Stimulated activated CD4-positive, alpha-beta T cell treated with anti-CD3 and anti-CD28 coated beads, Interleukin-2, amount 100 ng/mL, for 48 hours (primary cell): ENCODE measurements at regions not wholly inside any gene's neighbourhood (a gene's known extent, or its start where the extent isn't known, plus 50 kb on each side); places are given as distances from the start of the nearest gene placed in this dataset.

ENCODE experiments used
- DNase-seq, 2 donors: peaks; one replicate each; pipeline ENCODE4 v3.0.0-alpha.2; 2020

GRCh38 chr14:48974994-48975393, 611.2 kb downstream of the RPS29 start:
- DNase-seq, result no peak

GRCh38 chr14:48973151-48973550, 613.0 kb downstream of the RPS29 start:
- DNase-seq, result no peak

GRCh38 chr14:48970943-48971342, 615.2 kb downstream of the RPS29 start:
- no peak for DNase-seq

GRCh38 chr14:48967419-48967818, 618.8 kb downstream of the RPS29 start:
- no peak for DNase-seq

- DNase-seq, result no peak
Observed at GRCh38 chr14:48963231-48963790, 622.9 kb downstream of the RPS29 start.

GRCh38 chr14:48957486-48957885, 628.7 kb downstream of the RPS29 start:
- DNase-seq, result no peak

GRCh38 chr14:48955857-48956256, 630.3 kb downstream of the RPS29 start:
- no peak for DNase-seq

- DNase-seq, result no peak
Observed at GRCh38 chr14:48954446-48954845, 631.7 kb downstream of the RPS29 start.

- no peak for DNase-seq
Observed at GRCh38 chr14:48944809-48945208, 641.4 kb downstream of the RPS29 start.

- no peak for DNase-seq
Observed at GRCh38 chr14:48943913-48944312, 642.3 kb downstream of the RPS29 start.

GRCh38 chr14:48937541-48938195, 648.5 kb downstream of the RPS29 start:
- no peak for DNase-seq

- no peak for DNase-seq
Observed at GRCh38 chr14:48936849-48937248, 649.3 kb downstream of the RPS29 start.

- DNase-seq, result no peak
Observed at GRCh38 chr14:48936362-48936761, 649.8 kb downstream of the RPS29 start.

GRCh38 chr14:48925184-48925583, 661.0 kb downstream of the RPS29 start:
- DNase-seq, result no peak

GRCh38 chr14:48914921-48915320, 671.3 kb downstream of the RPS29 start:
- DNase-seq, result no peak

GRCh38 chr14:48914382-48914781, 671.8 kb downstream of the RPS29 start:
- DNase-seq, result no peak

GRCh38 chr14:48900565-48900964, 685.6 kb downstream of the RPS29 start:
- DNase-seq, result no peak

- no peak for DNase-seq
Observed at GRCh38 chr14:48890333-48890732, 695.8 kb downstream of the RPS29 start.

- no peak for DNase-seq
Observed at GRCh38 chr14:48876806-48877340, 709.3 kb downstream of the RPS29 start.

- DNase-seq, result no peak
Observed at GRCh38 chr14:48874711-48875110, 711.5 kb downstream of the RPS29 start.

GRCh38 chr14:48857366-48857765, 728.8 kb downstream of the RPS29 start:
- DNase-seq, result no peak

- DNase-seq, result no peak
Observed at GRCh38 chr14:48853159-48853558, 733.0 kb downstream of the RPS29 start.

- no peak for DNase-seq
Observed at GRCh38 chr14:48849741-48850322, 736.3 kb downstream of the RPS29 start.

- DNase-seq, result no peak
Observed at GRCh38 chr14:48842785-48843184, 743.4 kb downstream of the RPS29 start.
